GM12865 (cell line): ENCODE measurements at regions not wholly inside any gene's neighbourhood (a gene's known extent, or its start where the extent isn't known, plus 50 kb on each side); places are given as distances from the start of the nearest gene placed in this dataset.
"Not testable (repeated sequence)": the region's sequence is repeated elsewhere in the genome, so short reads cannot be mapped to it uniquely, and the experiment has no call there.

Experiments
- DNase-seq: peaks from one replicate; pipeline ENCODE4 v3.0.0; 2010; ENCODE audit warnings: low read depth
- H3K4me3 ChIP-seq: 2 replicates; pipeline ENCODE4 v1.5.1; 2011; ENCODE audit warnings: mild to moderate bottlenecking, low read depth, low read length, control low read depth
- CTCF ChIP-seq: IDR thresholded peaks from 2 replicates; pipeline ENCODE4 v1.5.1; 2011; ENCODE audit warnings: low read length, control low read depth, low read depth, inconsistent platforms; ENCODE audit not compliant: insufficient read depth; ENCODE audit errors: missing control alignments

GRCh38 chr20:29878281-29878741, 1379.2 kb upstream of the DEFB115 start:
- TF ChIP-seq CTCF: no peak
- no peak overlapping the region for H3K4me3 ChIP-seq
- DNase-seq: peak; percentile 11

- TF ChIP-seq CTCF: no peak
- peak; percentile 16 for DNase-seq
- no peak overlapping the region for H3K4me3 ChIP-seq
Observed at GRCh38 chr20:29878777-29879442, 1378.6 kb upstream of the DEFB115 start.

- not testable (repeated sequence) for H3K4me3 ChIP-seq
- peak; percentile 8 for DNase-seq
Observed at GRCh38 chr20:29881107-29881506, 1376.4 kb upstream of the DEFB115 start.

- not testable (repeated sequence) for H3K4me3 ChIP-seq, DNase-seq
Observed at GRCh38 chr20:29883514-29884219, 1373.8 kb upstream of the DEFB115 start.

GRCh38 chr20:29884322-29884721, 1373.1 kb upstream of the DEFB115 start:
- not testable (repeated sequence) for H3K4me3 ChIP-seq, DNase-seq

- not testable (repeated sequence) for DNase-seq, H3K4me3 ChIP-seq
Observed at GRCh38 chr20:29885282-29886185, 1371.9 kb upstream of the DEFB115 start.

GRCh38 chr20:29891555-29891954, 1365.9 kb upstream of the DEFB115 start:
- DNase-seq, H3K4me3 ChIP-seq: not testable (repeated sequence)
